Ovary (tissue), 7 donors: ENCODE measurements at regions not wholly inside any gene's neighbourhood (a gene's known extent, or its start where the extent isn't known, plus 50 kb on each side); places are given as distances from the start of the nearest gene placed in this dataset.

Experiments used
- DNase-seq, 5 donors: peaks; one replicate each; pipeline ENCODE4 v3.0.0-alpha.2; 2019 to 2020
- H3K27ac ChIP-seq, 2 donors: fragments of 200-600 bp; one replicate each; pipeline versions ENCODE4 v1.5.1 to v1.8.0; 2019 to 2022
- H3K27me3 ChIP-seq: fragments of 200-600 bp; one replicate; pipeline ENCODE4 v1.8.0; 2022
- H3K36me3 ChIP-seq: fragments of 200-600 bp; sonication (generic); one replicate; pipeline ENCODE4 v1.5.1; 2019
- H3K4me1 ChIP-seq: one replicate; pipeline ENCODE4 v1.8.1; 2013; ENCODE audit warnings: mild to moderate bottlenecking, moderate library complexity; ENCODE audit not compliant: insufficient read depth
- H3K4me3 ChIP-seq: fragments of 200-600 bp; sonication (generic); one replicate; pipeline ENCODE4 v1.5.1; 2017
- H3K9me3 ChIP-seq, 2 donors: fragments of 200-600 bp in 1 of 2; sonication (generic) in 1 of 2; one replicate each; pipeline versions ENCODE4 v1.5.1 to v1.8.1; 2013 to 2019; ENCODE audit warnings: mild to moderate bottlenecking in 1 of 2, moderate library complexity in 1 of 2
- CTCF ChIP-seq, 3 donors: fragments of 450-650 bp in 2 of 3; fragments of 200-600 bp in 1 of 3; IDR thresholded peaks; one replicate each; pipeline versions ENCODE4 v1.5.1 to v1.8.0; 2016 to 2022; ENCODE audit warnings: antibody characterized with exemption in 3 of 3, mild to moderate bottlenecking in 1 of 3
- EP300 ChIP-seq: sonication (generic); formaldehyde crosslinking; IDR thresholded peaks from one replicate; pipeline ENCODE4 v1.6.1; 2017; ENCODE audit warnings: antibody characterized with exemption
- POLR2A ChIP-seq: fragments of 450-650 bp; IDR thresholded peaks from one replicate; pipeline ENCODE4 v1.6.1; 2017; ENCODE audit warnings: antibody characterized with exemption, mild to moderate bottlenecking, moderate library complexity
- WGBS, 3 donors: extraction: QIAGEN DNeasy Blood & Tissue Kit in 1 of 3; methylation state at CpG; one replicate each; pipeline versions ENCODE4 v1.1.5 to v1.1.7; 2013 to 2017; 5-methylcytosine and 5-hydroxymethylcytosine counted together
- intact Hi-C, 4 donors: fragments of 100-400 bp; cut with DNase I; formaldehyde crosslinking; loops; one replicate each; pipeline versions ENCODE4 v1.11.0 to v1.15.1; 2022 to 2023
- donor health status: DM: no; HTN: no; CAD: no; lungs with moderate emphysema.
- donor health status: DM: no; HTN: no; CAD: no.
- donor health status: Bipolar disorder and iron deficiency.
- donor health status: DM: no; HTN: no; CAD: no.
- donor health status: DM: yes; HTN: yes; CAD: no.

- no peaks in the 10 kb centered on the region for H3K4me1 ChIP-seq
- no peaks in the 10 kb centered on the region for H3K9me3 ChIP-seq
- H3K36me3 ChIP-seq, result no peaks in the 10 kb centered on the region
- H3K27ac ChIP-seq, result no peak overlapping the region
- no peaks in the 10 kb centered on the region for H3K27me3 ChIP-seq
- intact Hi-C loops, result no loop called here
- H3K4me3 ChIP-seq, result no peak overlapping the region
- no peak for TF ChIP-seq EP300
- no peak for TF ChIP-seq CTCF (IDR thresholded peaks at IDR 0.05)
- TF ChIP-seq POLR2A, result no peak
- DNase-seq, result no peak
- 8 to 13% (median 10%) methylated on average over 5 of the region's 5 CpGs for WGBS, 3 donors
These were observed 180.5 kb upstream of the SFSWAP start for GRCh38 chr12:131530422-131530821.

DNA sequence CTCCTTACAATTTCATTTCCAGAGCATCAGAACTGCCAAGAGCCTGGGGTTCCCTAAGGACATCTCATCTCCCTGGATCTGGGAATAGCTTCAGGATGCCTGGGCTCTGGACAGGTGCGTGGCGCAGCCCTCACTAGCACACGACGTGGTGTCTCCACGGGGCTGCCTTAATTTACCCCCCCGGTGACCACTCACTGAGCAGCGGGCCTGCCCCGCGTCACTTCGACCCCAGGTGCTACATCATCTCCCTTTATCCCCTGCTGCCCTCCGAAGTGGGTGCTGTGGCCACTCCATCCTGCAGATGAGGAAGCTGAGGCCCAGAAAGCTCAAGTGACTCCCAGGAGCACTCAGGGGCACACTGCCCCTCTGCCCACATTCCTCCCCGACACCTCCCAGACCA is 177.8 kb upstream of the SFSWAP start:
- no peak overlapping the region for H3K4me3 ChIP-seq
- no peak for DNase-seq
- WGBS, 3 donors, result 73 to 85% (median 84%) methylated on average over 12 of the region's 12 CpGs
- no peaks in the 10 kb centered on the region for H3K4me1 ChIP-seq
- intact Hi-C loops, result no loop called here
- TF ChIP-seq CTCF (IDR thresholded peaks at IDR 0.05) (no peak), POLR2A (no peak), EP300 (no peak)
- H3K36me3 ChIP-seq, result no peaks in the 10 kb centered on the region
- no peaks in the 10 kb centered on the region for H3K27me3 ChIP-seq
- no peak overlapping the region for H3K27ac ChIP-seq
- no peaks in the 10 kb centered on the region for H3K9me3 ChIP-seq

DNA sequence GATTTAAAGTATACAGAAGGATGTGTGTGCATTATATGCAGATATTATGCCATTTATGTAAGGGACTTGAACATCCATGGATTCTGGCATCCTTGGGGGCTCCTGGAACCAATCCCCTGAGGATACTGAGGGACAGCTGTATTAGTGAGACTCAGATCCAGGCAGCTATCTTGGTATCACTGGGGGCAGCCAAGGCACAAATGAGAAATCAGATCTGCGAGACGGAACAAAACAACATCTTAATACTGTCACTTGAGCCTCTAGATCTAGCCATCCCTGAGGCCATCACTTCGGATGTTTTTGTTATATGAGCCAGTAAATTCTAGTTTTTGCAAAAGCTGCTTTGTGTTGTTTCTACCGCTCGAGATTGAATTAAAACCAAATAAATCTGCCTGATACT is 175.1 kb upstream of the SFSWAP start:
- H3K27ac ChIP-seq, result no peak overlapping the region
- no peaks in the 10 kb centered on the region for H3K9me3 ChIP-seq
- 76 to 88% (median 82%) methylated on average over 5 of the region's 5 CpGs for WGBS, 3 donors
- no peak for DNase-seq
- H3K36me3 ChIP-seq, result no peaks in the 10 kb centered on the region
- H3K27me3 ChIP-seq, result no peaks in the 10 kb centered on the region
- no peak for TF ChIP-seq CTCF (IDR thresholded peaks at IDR 0.05)
- no peak for TF ChIP-seq POLR2A
- no peak for TF ChIP-seq EP300
- H3K4me1 ChIP-seq, result no peaks in the 10 kb centered on the region
- intact Hi-C loops, result no loop called here
- no peak overlapping the region for H3K4me3 ChIP-seq

GRCh38 chr12:131536337-131536736 is 174.6 kb upstream of the SFSWAP start:
- no peak for DNase-seq

More at GRCh38 chr12:131536337-131536736, 174.6 kb upstream of the SFSWAP start:
- Histone ChIP-seq H3K4me3 (no peak overlapping the region), H3K4me1 (no peaks in the 10 kb centered on the region), H3K27me3 (no peaks in the 10 kb centered on the region), H3K36me3 (no peaks in the 10 kb centered on the region), H3K27ac (no peak overlapping the region), H3K9me3 (no peaks in the 10 kb centered on the region)
- intact Hi-C loops, result no loop called here
- TF ChIP-seq EP300 (no peak), POLR2A (no peak), CTCF (IDR thresholded peaks at IDR 0.05) (no peak)
- WGBS, 3 donors, result 67 to 73% (median 68%) methylated on average over 11 of the region's 11 CpGs
